GM12874 (cell line): ENCODE measurements at regions not wholly inside any gene's neighbourhood (a gene's known extent, or its start where the extent isn't known, plus 50 kb on each side); places are given as distances from the start of the nearest gene placed in this dataset.

Experiments
- TF ChIP-seq, protein P1 (sequence below): IDR thresholded peaks from 2 replicates; pipeline ENCODE4 v1.5.1; 2011; ENCODE audit warnings: low read depth, mild to moderate bottlenecking, control low read depth, low read length, moderate library complexity; ENCODE audit not compliant: insufficient read depth

DNA sequence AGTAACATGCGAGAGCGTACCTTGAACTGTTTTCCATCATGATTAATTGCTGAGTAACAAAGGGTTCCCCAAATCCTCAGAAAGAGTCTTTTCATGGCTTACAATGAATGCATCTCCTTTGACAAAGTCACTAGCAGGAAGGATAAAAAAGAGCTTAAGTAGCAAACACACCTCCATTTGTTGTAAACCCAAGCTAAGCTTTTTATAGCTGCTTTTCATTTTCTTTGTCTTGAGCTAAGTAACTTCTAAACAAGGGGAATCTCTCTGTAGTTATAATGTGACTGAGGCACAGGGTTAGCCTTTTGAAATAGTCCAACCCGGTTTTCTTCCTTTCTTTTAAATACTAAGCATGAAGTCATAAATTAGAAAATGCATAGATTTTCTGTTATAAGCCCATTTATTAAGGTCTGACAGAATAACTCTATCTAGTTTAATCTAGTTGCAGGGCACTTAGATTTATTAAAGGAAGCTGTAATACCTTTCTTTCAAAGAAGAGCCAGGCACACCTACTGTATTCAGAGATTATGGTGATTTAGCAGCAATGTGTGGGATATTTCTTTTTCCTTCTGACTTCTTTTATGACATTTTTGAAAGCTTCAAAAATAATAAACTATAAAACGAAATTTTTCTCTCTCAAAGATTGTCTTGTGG is 226.9 kb upstream of the SMIM31 start:
- TF ChIP-seq, protein P1, sequence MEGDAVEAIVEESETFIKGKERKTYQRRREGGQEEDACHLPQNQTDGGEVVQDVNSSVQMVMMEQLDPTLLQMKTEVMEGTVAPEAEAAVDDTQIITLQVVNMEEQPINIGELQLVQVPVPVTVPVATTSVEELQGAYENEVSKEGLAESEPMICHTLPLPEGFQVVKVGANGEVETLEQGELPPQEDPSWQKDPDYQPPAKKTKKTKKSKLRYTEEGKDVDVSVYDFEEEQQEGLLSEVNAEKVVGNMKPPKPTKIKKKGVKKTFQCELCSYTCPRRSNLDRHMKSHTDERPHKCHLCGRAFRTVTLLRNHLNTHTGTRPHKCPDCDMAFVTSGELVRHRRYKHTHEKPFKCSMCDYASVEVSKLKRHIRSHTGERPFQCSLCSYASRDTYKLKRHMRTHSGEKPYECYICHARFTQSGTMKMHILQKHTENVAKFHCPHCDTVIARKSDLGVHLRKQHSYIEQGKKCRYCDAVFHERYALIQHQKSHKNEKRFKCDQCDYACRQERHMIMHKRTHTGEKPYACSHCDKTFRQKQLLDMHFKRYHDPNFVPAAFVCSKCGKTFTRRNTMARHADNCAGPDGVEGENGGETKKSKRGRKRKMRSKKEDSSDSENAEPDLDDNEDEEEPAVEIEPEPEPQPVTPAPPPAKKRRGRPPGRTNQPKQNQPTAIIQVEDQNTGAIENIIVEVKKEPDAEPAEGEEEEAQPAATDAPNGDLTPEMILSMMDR, result no peak

DNA sequence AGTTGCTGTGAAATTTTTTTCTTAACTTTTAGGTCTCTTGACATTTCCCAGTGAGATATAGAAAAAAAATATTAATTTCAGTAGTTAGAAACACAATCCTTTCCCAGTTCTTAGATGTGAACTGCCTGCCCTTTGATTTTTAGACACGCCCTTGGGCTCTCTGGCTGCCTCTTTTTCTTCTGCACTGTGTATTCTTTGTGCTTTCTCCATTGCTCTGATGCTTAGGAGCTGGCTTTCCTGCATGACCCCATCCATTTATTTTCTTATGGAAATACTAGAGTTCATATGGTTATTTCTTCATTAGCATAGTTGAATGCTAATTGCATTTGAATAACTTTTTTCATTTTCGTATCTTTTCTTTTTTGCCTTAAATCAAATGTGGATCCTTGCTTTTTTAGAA is 224.9 kb upstream of the SMIM31 start:
- TF ChIP-seq, protein P1, result no peak

DNA sequence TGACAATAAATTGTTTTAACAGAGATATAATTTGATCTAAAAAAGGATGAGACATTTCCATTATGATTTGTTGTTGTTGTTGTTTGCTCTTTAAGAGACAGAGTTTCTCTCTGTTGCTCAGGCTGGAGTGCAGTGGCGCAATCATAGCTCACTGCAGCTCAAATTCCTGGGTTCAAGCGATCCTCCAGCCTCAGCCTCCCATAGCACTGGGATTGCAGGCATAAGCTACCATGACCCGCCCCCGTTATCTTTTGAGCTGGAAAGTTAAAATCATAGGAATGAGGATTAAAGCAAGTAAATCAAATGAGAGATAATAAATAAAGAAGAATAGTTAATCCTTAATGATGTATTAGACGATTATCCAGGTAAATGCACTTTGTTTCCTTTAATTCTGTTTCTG is 224.4 kb upstream of the SMIM31 start:
- TF ChIP-seq, protein P1, result no peak

DNA sequence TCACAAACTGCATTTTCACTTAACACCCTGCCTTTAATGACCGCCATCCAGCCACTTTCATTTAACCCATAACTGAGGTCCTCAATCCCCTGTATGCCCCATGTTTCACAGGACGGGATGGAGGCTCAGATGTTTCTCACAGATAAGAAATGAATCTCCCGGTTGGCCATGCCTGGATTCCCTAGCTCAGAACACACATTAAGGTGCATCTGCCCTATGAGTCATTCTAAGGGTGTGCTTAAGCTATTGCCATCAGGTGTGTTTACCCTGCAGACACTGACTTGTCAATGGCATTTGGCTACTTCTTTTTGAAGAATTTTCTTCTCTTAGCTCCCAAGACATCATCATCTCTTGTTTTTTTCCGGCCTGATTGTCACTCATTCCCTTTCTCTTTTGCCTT is 222.6 kb upstream of the SMIM31 start:
- TF ChIP-seq, protein P1, result no peak

DNA sequence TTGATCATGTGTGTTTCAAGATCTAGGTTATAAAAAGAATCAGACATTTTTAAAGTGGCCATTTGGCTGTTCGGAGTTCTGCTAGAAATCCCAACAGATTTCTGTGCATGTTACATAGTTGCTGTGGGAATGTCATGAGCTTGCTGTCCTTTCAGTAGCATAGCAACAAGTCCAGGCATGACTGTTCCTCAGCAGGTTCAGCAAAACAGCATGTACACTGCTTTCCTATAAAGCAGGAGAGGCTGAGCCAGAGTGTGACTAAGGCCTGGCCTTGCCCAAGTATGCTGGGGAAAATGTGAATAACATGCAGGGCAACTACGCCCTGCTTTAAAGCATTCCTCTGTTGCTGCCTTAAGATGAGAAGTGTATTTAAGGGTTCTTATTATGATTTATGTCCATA is 217.1 kb upstream of the SMIM31 start:
- TF ChIP-seq, protein P1, result no peak

DNA sequence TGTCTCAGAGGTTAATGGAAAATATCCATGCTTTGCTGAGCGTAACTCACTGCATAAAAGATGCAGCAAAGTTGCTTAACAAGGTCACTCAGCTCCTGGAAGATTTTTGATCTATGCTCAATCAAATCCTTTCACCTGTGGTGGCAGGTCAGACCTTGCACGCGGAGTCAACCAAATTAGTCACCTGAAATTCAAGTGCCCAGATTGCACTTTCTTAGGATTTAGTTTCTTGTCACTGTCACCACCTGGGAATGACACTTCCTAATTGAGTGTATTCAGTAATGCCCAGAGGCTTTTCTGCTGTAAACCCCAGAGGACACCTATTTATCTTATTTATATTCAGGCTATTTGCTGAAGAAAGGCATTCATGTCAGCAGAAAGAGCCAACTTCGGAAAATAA is 215.8 kb upstream of the SMIM31 start:
- TF ChIP-seq, protein P1, result no peak

DNA sequence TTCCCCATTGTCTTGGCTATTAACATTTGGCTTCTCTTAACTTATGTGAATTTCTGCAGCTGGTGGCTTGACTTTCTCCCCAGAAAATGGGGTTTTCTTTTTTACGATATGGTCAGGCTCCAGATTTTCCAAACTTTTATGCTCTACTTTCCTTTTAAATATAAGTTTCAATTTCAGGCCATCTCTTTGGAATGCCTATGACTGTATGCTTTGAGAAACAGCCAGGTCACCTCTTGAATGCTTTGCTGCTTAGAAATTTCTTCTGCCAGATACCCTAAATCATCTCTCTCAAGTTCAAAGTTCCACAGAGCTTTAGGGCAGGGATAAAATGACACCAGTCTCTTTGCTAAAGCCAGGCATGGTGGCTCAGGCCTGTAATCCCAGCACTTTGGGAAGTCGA is 212.9 kb upstream of the SMIM31 start:
- TF ChIP-seq, protein P1, result no peak
